NT2/D1 (cell line): ENCODE measurements at regions not wholly inside any gene's neighbourhood (a gene's known extent, or its start where the extent isn't known, plus 50 kb on each side); places are given as distances from the start of the nearest gene placed in this dataset.

Source experiments
- DNase-seq: peaks from one replicate; pipeline ENCODE4 v3.0.0-alpha.2; 2011; ENCODE audit warnings: low read depth, low spot score
- H3K27me3 ChIP-seq: 2 replicates; pipeline ENCODE4 v1.6.0; 2011; ENCODE audit warnings: mild to moderate bottlenecking; ENCODE audit not compliant: insufficient read length, insufficient read depth
- H3K36me3 ChIP-seq: 2 replicates; pipeline ENCODE4 v1.6.1; 2011; ENCODE audit warnings: mild to moderate bottlenecking, low read length, mixed read lengths; ENCODE audit not compliant: insufficient read depth, insufficient read length
- H3K4me1 ChIP-seq: 2 replicates; pipeline ENCODE4 v1.5.1; 2011; ENCODE audit not compliant: insufficient read depth, insufficient read length
- H3K4me3 ChIP-seq: 2 replicates; pipeline ENCODE4 v1.5.1; 2011; ENCODE audit warnings: low read depth; ENCODE audit not compliant: insufficient read length
- H3K9ac ChIP-seq: 2 replicates; pipeline ENCODE4 v1.6.0; 2011; ENCODE audit warnings: low read depth; ENCODE audit not compliant: insufficient read length
- H3K9me3 ChIP-seq: 2 replicates; pipeline ENCODE4 v1.5.1; 2011; ENCODE audit warnings: mild to moderate bottlenecking, low read length; ENCODE audit not compliant: insufficient read depth
- SUZ12 ChIP-seq: IDR thresholded peaks from 2 replicates; pipeline ENCODE4 v1.6.1; 2011; ENCODE audit not compliant: insufficient read length, insufficient read depth; ENCODE audit errors: extremely low read depth
- YY1 ChIP-seq: IDR thresholded peaks from 2 replicates; pipeline ENCODE4 v1.6.1; 2011; ENCODE audit not compliant: insufficient read length, insufficient read depth
- ZNF274 ChIP-seq: IDR thresholded peaks from 2 replicates; pipeline ENCODE4 v1.6.1; 2011; ENCODE audit warnings: mild to moderate bottlenecking, low read depth, low read length

- no peaks in the 10 kb centered on the region for H3K27me3 ChIP-seq
- no peaks in the 10 kb centered on the region for H3K9me3 ChIP-seq
- TF ChIP-seq ZNF274 (no peak), YY1 (no peak), SUZ12 (no peak)
- no peak overlapping the region for H3K9ac ChIP-seq
- peaks cover 13% of the 10 kb centered on the region for H3K4me1 ChIP-seq
- H3K36me3 ChIP-seq, result no peaks in the 10 kb centered on the region
- no peak overlapping the region for H3K4me3 ChIP-seq
- no peak for DNase-seq
Observed at GRCh38 chr3:127431066-127431465, 143.2 kb upstream of the PRR20G start.

GRCh38 chr3:127428344-127428997, 140.6 kb upstream of the PRR20G start:
- no peaks in the 10 kb centered on the region for H3K27me3 ChIP-seq
- H3K4me3 ChIP-seq, result no peak overlapping the region
- H3K9ac ChIP-seq, result no peak overlapping the region
- no peak for TF ChIP-seq SUZ12
- no peak for TF ChIP-seq YY1
- no peak for TF ChIP-seq ZNF274
- no peak for DNase-seq
- no peaks in the 10 kb centered on the region for H3K36me3 ChIP-seq
- H3K9me3 ChIP-seq, result no peaks in the 10 kb centered on the region
- peaks cover 38% of the 10 kb centered on the region for H3K4me1 ChIP-seq

- H3K36me3 ChIP-seq, result no peaks in the 10 kb centered on the region
- peaks cover 42% of the 10 kb centered on the region for H3K4me1 ChIP-seq
- DNase-seq, result no peak
- no peak overlapping the region for H3K9ac ChIP-seq
- H3K27me3 ChIP-seq, result no peaks in the 10 kb centered on the region
- no peak for TF ChIP-seq SUZ12
- TF ChIP-seq YY1, result no peak
- no peak overlapping the region for H3K4me3 ChIP-seq
- H3K9me3 ChIP-seq, result no peaks in the 10 kb centered on the region
Observed at GRCh38 chr3:127427666-127428065, 139.8 kb upstream of the PRR20G start.

GRCh38 chr3:127427156-127427555, 139.3 kb upstream of the PRR20G start:
- no peaks in the 10 kb centered on the region for H3K9me3 ChIP-seq
- no peak overlapping the region for H3K4me3 ChIP-seq
- no peak for DNase-seq
- H3K9ac ChIP-seq, result no peak overlapping the region
- H3K27me3 ChIP-seq, result no peaks in the 10 kb centered on the region
- no peak for TF ChIP-seq YY1
- no peak for TF ChIP-seq ZNF274
- TF ChIP-seq SUZ12, result no peak
- H3K36me3 ChIP-seq, result no peaks in the 10 kb centered on the region
- H3K4me1 ChIP-seq, result peaks cover 47% of the 10 kb centered on the region

- H3K9me3 ChIP-seq, result no peaks in the 10 kb centered on the region
- H3K4me3 ChIP-seq, result no peak overlapping the region
- no peaks in the 10 kb centered on the region for H3K36me3 ChIP-seq
- peak overlapping the region; percentile 35 for H3K9ac ChIP-seq
- peaks cover 49% of the 10 kb centered on the region for H3K4me1 ChIP-seq
- H3K27me3 ChIP-seq, result no peaks in the 10 kb centered on the region
- no peak for DNase-seq
- no peak for TF ChIP-seq ZNF274
- no peak for TF ChIP-seq SUZ12
- no peak for TF ChIP-seq YY1
Observed at GRCh38 chr3:127426444-127427153, 138.8 kb upstream of the PRR20G start.

GRCh38 chr3:127425505-127426443, 137.9 kb upstream of the PRR20G start:
- no peak for TF ChIP-seq YY1
- TF ChIP-seq ZNF274, result no peak
- TF ChIP-seq SUZ12, result no peak
- Histone ChIP-seq H3K9ac (peak overlapping the region; percentile 44), H3K9me3 (no peaks in the 10 kb centered on the region), H3K36me3 (no peaks in the 10 kb centered on the region), H3K27me3 (no peaks in the 10 kb centered on the region), H3K4me3 (no peak overlapping the region), H3K4me1 (peaks cover 49% of the 10 kb centered on the region)
- DNase-seq, result no peak

- no peak for TF ChIP-seq ZNF274
- TF ChIP-seq SUZ12, result no peak
- TF ChIP-seq YY1, result no peak
- Histone ChIP-seq H3K27me3 (no peaks in the 10 kb centered on the region), H3K9ac (peak overlapping the region; percentile 45), H3K36me3 (no peaks in the 10 kb centered on the region), H3K4me1 (peaks cover 54% of the 10 kb centered on the region), H3K4me3 (no peak overlapping the region), H3K9me3 (no peaks in the 10 kb centered on the region)
- DNase-seq, result no peak
Observed at GRCh38 chr3:127424766-127425504, 137.1 kb upstream of the PRR20G start.
